Loucy (cell line): ENCODE measurements at regions not wholly inside any gene's neighbourhood (a gene's known extent, or its start where the extent isn't known, plus 50 kb on each side); places are given as distances from the start of the nearest gene placed in this dataset.
"Not testable (repeated sequence)": the region's sequence is repeated elsewhere in the genome, so short reads cannot be mapped to it uniquely, and the experiment has no call there.

Source experiments
- H2AFZ ChIP-seq: fragments of 200-600 bp; sonication (generic); 2 replicates; pipeline ENCODE4 v1.6.0; 2016; ENCODE audit warnings: antibody characterized with exemption, mild to moderate bottlenecking, low read length, moderate library complexity
- H3F3A ChIP-seq: fragments of 200-600 bp; 2 replicates; pipeline ENCODE4 v1.6.0; 2016; ENCODE audit warnings: antibody characterized with exemption, low read depth, mild to moderate bottlenecking
- H3K27me3 ChIP-seq: fragments of 200-600 bp; sonication (generic); 2 replicates; pipeline ENCODE4 v1.6.1; 2014; ENCODE audit warnings: low read length, mild to moderate bottlenecking; ENCODE audit not compliant: insufficient read depth, poor library complexity, severe bottlenecking
- H3K36me3 ChIP-seq: fragments of 200-600 bp; sonication (generic); 2 replicates; pipeline ENCODE4 v1.6.1; 2016; ENCODE audit warnings: low read length; ENCODE audit not compliant: insufficient read depth
- H3K4me1 ChIP-seq: fragments of 200-600 bp; sonication (generic); 2 replicates; pipeline ENCODE4 v1.5.1; 2014; ENCODE audit warnings: low read length, mild to moderate bottlenecking; ENCODE audit not compliant: insufficient read depth, poor library complexity, severe bottlenecking
- H3K4me2 ChIP-seq: fragments of 200-600 bp; sonication (generic); 2 replicates; pipeline ENCODE4 v1.6.0; 2014; ENCODE audit warnings: antibody characterized with exemption, low read length, low read depth, mild to moderate bottlenecking; ENCODE audit not compliant: poor library complexity, severe bottlenecking
- H3K4me3 ChIP-seq: fragments of 200-600 bp; sonication (generic); 2 replicates; pipeline ENCODE4 v1.5.1; 2014; ENCODE audit warnings: low read length, mild to moderate bottlenecking, mixed read lengths; ENCODE audit not compliant: poor library complexity, severe bottlenecking
- H3K79me2 ChIP-seq: fragments of 200-600 bp; sonication (generic); 2 replicates; pipeline ENCODE4 v1.6.1; 2014; ENCODE audit warnings: low read length; ENCODE audit not compliant: insufficient read depth
- H3K9ac ChIP-seq: fragments of 200-600 bp; sonication (generic); 2 replicates; pipeline ENCODE4 v1.6.0; 2014; ENCODE audit warnings: mild to moderate bottlenecking, low read depth, low read length, moderate library complexity; ENCODE audit not compliant: poor library complexity, severe bottlenecking
- H3K9me2 ChIP-seq: fragments of 200-600 bp; sonication (generic); replicated peaks from 2 replicates; pipeline ENCODE4 v1.6.1; 2016; ENCODE audit warnings: low read depth, low read length, mixed read lengths
- H3K9me3 ChIP-seq: fragments of 200-600 bp; sonication (generic); 2 replicates; pipeline ENCODE4 v1.6.1; 2014; ENCODE audit warnings: mild to moderate bottlenecking, antibody characterized with exemption, low read length, low read depth; ENCODE audit not compliant: insufficient read depth
- H4K20me1 ChIP-seq: fragments of 200-600 bp; sonication (generic); 2 replicates; pipeline ENCODE4 v1.6.0; 2014; ENCODE audit warnings: antibody characterized with exemption, low read length, mild to moderate bottlenecking; ENCODE audit not compliant: insufficient read depth, poor library complexity, severe bottlenecking
- CTCF ChIP-seq: fragments of 200-600 bp; sonication (generic); conservative IDR thresholded peaks from 2 replicates; pipeline ENCODE4 v1.5.1; 2014; ENCODE audit warnings: mild to moderate bottlenecking, antibody characterized with exemption, low read length
- EZH2phosphoT487 ChIP-seq: fragments of 200-600 bp; IDR thresholded peaks from 2 replicates; pipeline ENCODE4 v1.6.1; 2018; ENCODE audit warnings: antibody characterized with exemption, mild to moderate bottlenecking, moderate library complexity, borderline replicate concordance

GRCh38 chr22:22789233-22789921 is 98.2 kb upstream of the IGLL5 start:
- Histone ChIP-seq H3K9ac (no peak overlapping the region), H3K36me3 (no peaks in the 10 kb centered on the region), H3K4me3 (no peak overlapping the region), H4K20me1 (no peaks in the 10 kb centered on the region), H3K4me2 (no peak overlapping the region), H3K9me2 (no peaks in the 10 kb centered on the region), H3K27me3 (no peaks in the 10 kb centered on the region), H3F3A (no peaks in the 10 kb centered on the region), H3K4me1 (no peaks in the 10 kb centered on the region), H2AFZ (no peak overlapping the region), H3K79me2 (no peaks in the 10 kb centered on the region), H3K9me3 (no peaks in the 10 kb centered on the region)
- TF ChIP-seq EZH2phosphoT487 (no peak), CTCF (no peak)

- Histone ChIP-seq H3K9ac (no peak overlapping the region), H3K79me2 (no peaks in the 10 kb centered on the region), H3K9me3 (no peaks in the 10 kb centered on the region), H3K9me2 (no peaks in the 10 kb centered on the region), H3K4me2 (no peak overlapping the region), H3K4me1 (no peaks in the 10 kb centered on the region), H3K27me3 (no peaks in the 10 kb centered on the region), H4K20me1 (no peaks in the 10 kb centered on the region), H3K36me3 (no peaks in the 10 kb centered on the region), H3K4me3 (no peak overlapping the region), H3F3A (no peaks in the 10 kb centered on the region), H2AFZ (no peak overlapping the region)
- no peak for TF ChIP-seq CTCF
- TF ChIP-seq EZH2phosphoT487: no peak
Observed at GRCh38 chr22:22789922-22790845, 97.4 kb upstream of the IGLL5 start.

- Histone ChIP-seq H3K36me3 (no peaks in the 10 kb centered on the region), H3K4me3 (no peak overlapping the region), H4K20me1 (no peaks in the 10 kb centered on the region), H3K9me3 (no peaks in the 10 kb centered on the region), H3K4me2 (no peak overlapping the region), H2AFZ (no peak overlapping the region), H3K9me2 (no peaks in the 10 kb centered on the region), H3K4me1 (no peaks in the 10 kb centered on the region), H3F3A (no peaks in the 10 kb centered on the region), H3K79me2 (no peaks in the 10 kb centered on the region), H3K9ac (no peak overlapping the region), H3K27me3 (no peaks in the 10 kb centered on the region)
- TF ChIP-seq CTCF (no peak), EZH2phosphoT487 (no peak)
Observed at GRCh38 chr22:22791438-22792181, 96.0 kb upstream of the IGLL5 start.

GRCh38 chr22:22792205-22792786 is 95.3 kb upstream of the IGLL5 start:
- not testable (repeated sequence) for H3K79me2 ChIP-seq, H3K4me2 ChIP-seq, H2AFZ ChIP-seq, H3K36me3 ChIP-seq, H3K4me1 ChIP-seq, H3K4me3 ChIP-seq, H3K9me3 ChIP-seq, H3K9ac ChIP-seq, H4K20me1 ChIP-seq, H3K9me2 ChIP-seq, H3F3A ChIP-seq, H3K27me3 ChIP-seq
